GM23338 (cell line): ENCODE measurements at regions not wholly inside any gene's neighbourhood (a gene's known extent, or its start where the extent isn't known, plus 50 kb on each side); places are given as distances from the start of the nearest gene placed in this dataset.

Experiments used
- CREB1 ChIP-seq: fragments of 250-450 bp; sonication (Bioruptor Pico); IDR thresholded peaks from 2 replicates; pipeline ENCODE4 v1.5.0; 2020; ENCODE audit warnings: low read depth, mild to moderate bottlenecking, moderate library complexity
- POLR2AphosphoS5 ChIP-seq: IDR thresholded peaks from 2 replicates; pipeline ENCODE4 v1.6.1; 2016; ENCODE audit warnings: antibody characterized with exemption, low read depth
- TF ChIP-seq, protein P1 (sequence below), 2 experiments: fragments of 200-600 bp in 1 of 2; sonication (generic) in 1 of 2; conservative IDR thresholded peaks; 2 replicates each; pipeline versions ENCODE4 v1.5.1 to v1.6.1; 2016 to 2017; ENCODE audit warnings: antibody characterized with exemption in 2 of 2, low read depth in 2 of 2, mild to moderate bottlenecking in 2 of 2, moderate library complexity in 1 of 2
- TF ChIP-seq, protein P2 (sequence below): fragments of 250-450 bp; sonication (Bioruptor Pico); IDR thresholded peaks from 2 replicates; pipeline ENCODE4 v1.5.0; 2020; ENCODE audit warnings: mild to moderate bottlenecking, moderate library complexity
- TF ChIP-seq, protein P3 (sequence below): IDR thresholded peaks from one replicate; pipeline ENCODE4 v1.6.1; 2018; ENCODE audit warnings: antibody characterized with exemption; ENCODE audit not compliant: unreplicated experiment

- TF ChIP-seq POLR2AphosphoS5 (no peak), CREB1 (CRISPR knock-in tag) (no peak)
- TF ChIP-seq, protein P1, sequence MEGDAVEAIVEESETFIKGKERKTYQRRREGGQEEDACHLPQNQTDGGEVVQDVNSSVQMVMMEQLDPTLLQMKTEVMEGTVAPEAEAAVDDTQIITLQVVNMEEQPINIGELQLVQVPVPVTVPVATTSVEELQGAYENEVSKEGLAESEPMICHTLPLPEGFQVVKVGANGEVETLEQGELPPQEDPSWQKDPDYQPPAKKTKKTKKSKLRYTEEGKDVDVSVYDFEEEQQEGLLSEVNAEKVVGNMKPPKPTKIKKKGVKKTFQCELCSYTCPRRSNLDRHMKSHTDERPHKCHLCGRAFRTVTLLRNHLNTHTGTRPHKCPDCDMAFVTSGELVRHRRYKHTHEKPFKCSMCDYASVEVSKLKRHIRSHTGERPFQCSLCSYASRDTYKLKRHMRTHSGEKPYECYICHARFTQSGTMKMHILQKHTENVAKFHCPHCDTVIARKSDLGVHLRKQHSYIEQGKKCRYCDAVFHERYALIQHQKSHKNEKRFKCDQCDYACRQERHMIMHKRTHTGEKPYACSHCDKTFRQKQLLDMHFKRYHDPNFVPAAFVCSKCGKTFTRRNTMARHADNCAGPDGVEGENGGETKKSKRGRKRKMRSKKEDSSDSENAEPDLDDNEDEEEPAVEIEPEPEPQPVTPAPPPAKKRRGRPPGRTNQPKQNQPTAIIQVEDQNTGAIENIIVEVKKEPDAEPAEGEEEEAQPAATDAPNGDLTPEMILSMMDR (conservative IDR thresholded peaks at IDR 0.05; ENCODE audit: low read depth in 2 of 2), result no peak
- TF ChIP-seq, protein P2, sequence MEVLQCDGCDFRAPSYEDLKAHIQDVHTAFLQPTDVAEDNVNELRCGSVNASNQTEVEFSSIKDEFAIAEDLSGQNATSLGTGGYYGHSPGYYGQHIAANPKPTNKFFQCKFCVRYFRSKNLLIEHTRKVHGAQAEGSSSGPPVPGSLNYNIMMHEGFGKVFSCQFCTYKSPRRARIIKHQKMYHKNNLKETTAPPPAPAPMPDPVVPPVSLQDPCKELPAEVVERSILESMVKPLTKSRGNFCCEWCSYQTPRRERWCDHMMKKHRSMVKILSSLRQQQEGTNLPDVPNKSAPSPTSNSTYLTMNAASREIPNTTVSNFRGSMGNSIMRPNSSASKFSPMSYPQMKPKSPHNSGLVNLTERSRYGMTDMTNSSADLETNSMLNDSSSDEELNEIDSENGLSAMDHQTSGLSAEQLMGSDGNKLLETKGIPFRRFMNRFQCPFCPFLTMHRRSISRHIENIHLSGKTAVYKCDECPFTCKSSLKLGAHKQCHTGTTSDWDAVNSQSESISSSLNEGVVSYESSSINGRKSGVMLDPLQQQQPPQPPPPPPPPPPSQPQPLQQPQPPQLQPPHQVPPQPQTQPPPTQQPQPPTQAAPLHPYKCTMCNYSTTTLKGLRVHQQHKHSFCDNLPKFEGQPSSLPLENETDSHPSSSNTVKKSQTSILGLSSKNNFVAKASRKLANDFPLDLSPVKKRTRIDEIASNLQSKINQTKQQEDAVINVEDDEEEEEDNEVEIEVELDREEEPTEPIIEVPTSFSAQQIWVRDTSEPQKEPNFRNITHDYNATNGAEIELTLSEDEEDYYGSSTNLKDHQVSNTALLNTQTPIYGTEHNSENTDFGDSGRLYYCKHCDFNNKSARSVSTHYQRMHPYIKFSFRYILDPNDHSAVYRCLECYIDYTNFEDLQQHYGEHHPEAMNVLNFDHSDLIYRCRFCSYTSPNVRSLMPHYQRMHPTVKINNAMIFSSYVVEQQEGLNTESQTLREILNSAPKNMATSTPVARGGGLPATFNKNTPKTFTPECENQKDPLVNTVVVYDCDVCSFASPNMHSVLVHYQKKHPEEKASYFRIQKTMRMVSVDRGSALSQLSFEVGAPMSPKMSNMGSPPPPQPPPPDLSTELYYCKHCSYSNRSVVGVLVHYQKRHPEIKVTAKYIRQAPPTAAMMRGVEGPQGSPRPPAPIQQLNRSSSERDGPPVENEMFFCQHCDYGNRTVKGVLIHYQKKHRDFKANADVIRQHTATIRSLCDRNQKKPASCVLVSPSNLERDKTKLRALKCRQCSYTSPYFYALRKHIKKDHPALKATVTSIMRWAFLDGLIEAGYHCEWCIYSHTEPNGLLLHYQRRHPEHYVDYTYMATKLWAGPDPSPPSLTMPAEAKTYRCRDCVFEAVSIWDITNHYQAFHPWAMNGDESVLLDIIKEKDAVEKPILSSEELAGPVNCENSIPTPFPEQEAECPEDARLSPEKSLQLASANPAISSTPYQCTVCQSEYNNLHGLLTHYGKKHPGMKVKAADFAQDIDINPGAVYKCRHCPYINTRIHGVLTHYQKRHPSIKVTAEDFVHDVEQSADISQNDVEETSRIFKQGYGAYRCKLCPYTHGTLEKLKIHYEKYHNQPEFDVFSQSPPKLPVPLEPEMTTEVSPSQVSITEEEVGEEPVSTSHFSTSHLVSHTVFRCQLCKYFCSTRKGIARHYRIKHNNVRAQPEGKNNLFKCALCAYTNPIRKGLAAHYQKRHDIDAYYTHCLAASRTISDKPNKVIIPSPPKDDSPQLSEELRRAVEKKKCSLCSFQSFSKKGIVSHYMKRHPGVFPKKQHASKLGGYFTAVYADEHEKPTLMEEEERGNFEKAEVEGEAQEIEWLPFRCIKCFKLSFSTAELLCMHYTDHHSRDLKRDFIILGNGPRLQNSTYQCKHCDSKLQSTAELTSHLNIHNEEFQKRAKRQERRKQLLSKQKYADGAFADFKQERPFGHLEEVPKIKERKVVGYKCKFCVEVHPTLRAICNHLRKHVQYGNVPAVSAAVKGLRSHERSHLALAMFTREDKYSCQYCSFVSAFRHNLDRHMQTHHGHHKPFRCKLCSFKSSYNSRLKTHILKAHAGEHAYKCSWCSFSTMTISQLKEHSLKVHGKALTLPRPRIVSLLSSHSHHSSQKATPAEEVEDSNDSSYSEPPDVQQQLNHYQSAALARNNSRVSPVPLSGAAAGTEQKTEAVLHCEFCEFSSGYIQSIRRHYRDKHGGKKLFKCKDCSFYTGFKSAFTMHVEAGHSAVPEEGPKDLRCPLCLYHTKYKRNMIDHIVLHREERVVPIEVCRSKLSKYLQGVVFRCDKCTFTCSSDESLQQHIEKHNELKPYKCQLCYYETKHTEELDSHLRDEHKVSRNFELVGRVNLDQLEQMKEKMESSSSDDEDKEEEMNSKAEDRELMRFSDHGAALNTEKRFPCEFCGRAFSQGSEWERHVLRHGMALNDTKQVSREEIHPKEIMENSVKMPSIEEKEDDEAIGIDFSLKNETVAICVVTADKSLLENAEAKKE (CRISPR knock-in tag), result no peak
- TF ChIP-seq, protein P3, sequence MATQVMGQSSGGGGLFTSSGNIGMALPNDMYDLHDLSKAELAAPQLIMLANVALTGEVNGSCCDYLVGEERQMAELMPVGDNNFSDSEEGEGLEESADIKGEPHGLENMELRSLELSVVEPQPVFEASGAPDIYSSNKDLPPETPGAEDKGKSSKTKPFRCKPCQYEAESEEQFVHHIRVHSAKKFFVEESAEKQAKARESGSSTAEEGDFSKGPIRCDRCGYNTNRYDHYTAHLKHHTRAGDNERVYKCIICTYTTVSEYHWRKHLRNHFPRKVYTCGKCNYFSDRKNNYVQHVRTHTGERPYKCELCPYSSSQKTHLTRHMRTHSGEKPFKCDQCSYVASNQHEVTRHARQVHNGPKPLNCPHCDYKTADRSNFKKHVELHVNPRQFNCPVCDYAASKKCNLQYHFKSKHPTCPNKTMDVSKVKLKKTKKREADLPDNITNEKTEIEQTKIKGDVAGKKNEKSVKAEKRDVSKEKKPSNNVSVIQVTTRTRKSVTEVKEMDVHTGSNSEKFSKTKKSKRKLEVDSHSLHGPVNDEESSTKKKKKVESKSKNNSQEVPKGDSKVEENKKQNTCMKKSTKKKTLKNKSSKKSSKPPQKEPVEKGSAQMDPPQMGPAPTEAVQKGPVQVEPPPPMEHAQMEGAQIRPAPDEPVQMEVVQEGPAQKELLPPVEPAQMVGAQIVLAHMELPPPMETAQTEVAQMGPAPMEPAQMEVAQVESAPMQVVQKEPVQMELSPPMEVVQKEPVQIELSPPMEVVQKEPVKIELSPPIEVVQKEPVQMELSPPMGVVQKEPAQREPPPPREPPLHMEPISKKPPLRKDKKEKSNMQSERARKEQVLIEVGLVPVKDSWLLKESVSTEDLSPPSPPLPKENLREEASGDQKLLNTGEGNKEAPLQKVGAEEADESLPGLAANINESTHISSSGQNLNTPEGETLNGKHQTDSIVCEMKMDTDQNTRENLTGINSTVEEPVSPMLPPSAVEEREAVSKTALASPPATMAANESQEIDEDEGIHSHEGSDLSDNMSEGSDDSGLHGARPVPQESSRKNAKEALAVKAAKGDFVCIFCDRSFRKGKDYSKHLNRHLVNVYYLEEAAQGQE, result no peak
These were observed 1068.4 kb downstream of the PCDH18 start for GRCh38 chr4:136463941-136464340.
